Neural crest cell (in vitro differentiated cells): ENCODE measurements at regions not wholly inside any gene's neighbourhood (a gene's known extent, or its start where the extent isn't known, plus 50 kb on each side); places are given as distances from the start of the nearest gene placed in this dataset.

Source experiments
- DNase-seq: peaks from one replicate; pipeline ENCODE4 v3.0.0; 2021; ENCODE audit warnings: low read depth, mixed read lengths, low spot score
- H3K27ac Mint-ChIP-seq: one replicate; pipeline ENCODE4 v1.8.0; 2021; ENCODE audit warnings: mild to moderate bottlenecking, mixed read lengths; ENCODE audit not compliant: unreplicated experiment
- H3K27me3 Mint-ChIP-seq: 2 replicates; pipeline ENCODE4 v1.8.0; 2021; ENCODE audit warnings: low read depth, mild to moderate bottlenecking, mixed read lengths
- H3K36me3 Mint-ChIP-seq: 2 replicates; pipeline ENCODE4 v1.8.0; 2021; ENCODE audit warnings: low read depth, mild to moderate bottlenecking, mixed read lengths
- H3K4me1 Mint-ChIP-seq: 2 replicates; pipeline ENCODE4 v1.8.0; 2021; ENCODE audit warnings: mixed read lengths
- H3K4me3 Mint-ChIP-seq: one replicate; pipeline ENCODE4 v1.8.0; 2021; ENCODE audit warnings: mild to moderate bottlenecking, mixed read lengths
- H3K9me3 Mint-ChIP-seq: 2 replicates; pipeline ENCODE4 v1.8.0; 2021; ENCODE audit warnings: mixed read lengths
- TF ChIP-seq, protein P1 (sequence below): fragments of 200-600 bp; sonication (generic); conservative IDR thresholded peaks from 2 replicates; pipeline ENCODE4 v1.5.0; 2021; ENCODE audit warnings: antibody characterized with exemption, mild to moderate bottlenecking

DNA sequence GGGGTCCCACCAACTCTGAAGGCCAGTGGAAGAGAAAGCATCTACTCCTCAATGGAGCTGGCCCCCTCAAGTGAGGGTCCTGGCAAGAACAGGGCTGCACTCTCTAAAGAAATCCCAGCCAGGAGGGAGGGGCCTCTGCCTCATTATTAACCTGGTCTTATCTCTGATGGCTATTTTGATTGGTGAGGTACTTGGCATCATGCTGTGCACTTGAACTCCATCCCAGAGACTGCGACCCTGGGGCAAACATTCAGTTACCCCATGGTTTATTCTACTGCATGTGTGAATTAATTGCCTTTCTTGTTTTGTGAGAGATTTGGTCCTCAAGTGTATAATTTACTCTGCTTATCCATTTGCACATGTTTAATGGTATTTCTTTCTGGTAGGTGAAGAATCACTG lies 55.0 kb upstream of the ETV3 start:
- H3K4me3 Mint-ChIP-seq, result no peak overlapping the region
- H3K36me3 Mint-ChIP-seq, result no peaks in the 10 kb centered on the region
- H3K9me3 Mint-ChIP-seq, result no peaks in the 10 kb centered on the region
- TF ChIP-seq, protein P1, sequence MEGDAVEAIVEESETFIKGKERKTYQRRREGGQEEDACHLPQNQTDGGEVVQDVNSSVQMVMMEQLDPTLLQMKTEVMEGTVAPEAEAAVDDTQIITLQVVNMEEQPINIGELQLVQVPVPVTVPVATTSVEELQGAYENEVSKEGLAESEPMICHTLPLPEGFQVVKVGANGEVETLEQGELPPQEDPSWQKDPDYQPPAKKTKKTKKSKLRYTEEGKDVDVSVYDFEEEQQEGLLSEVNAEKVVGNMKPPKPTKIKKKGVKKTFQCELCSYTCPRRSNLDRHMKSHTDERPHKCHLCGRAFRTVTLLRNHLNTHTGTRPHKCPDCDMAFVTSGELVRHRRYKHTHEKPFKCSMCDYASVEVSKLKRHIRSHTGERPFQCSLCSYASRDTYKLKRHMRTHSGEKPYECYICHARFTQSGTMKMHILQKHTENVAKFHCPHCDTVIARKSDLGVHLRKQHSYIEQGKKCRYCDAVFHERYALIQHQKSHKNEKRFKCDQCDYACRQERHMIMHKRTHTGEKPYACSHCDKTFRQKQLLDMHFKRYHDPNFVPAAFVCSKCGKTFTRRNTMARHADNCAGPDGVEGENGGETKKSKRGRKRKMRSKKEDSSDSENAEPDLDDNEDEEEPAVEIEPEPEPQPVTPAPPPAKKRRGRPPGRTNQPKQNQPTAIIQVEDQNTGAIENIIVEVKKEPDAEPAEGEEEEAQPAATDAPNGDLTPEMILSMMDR, result no peak
- peaks cover 6% of the 10 kb centered on the region for H3K27me3 Mint-ChIP-seq
- peaks cover 3% of the 10 kb centered on the region for H3K4me1 Mint-ChIP-seq
- DNase-seq, result no peak
- no peak overlapping the region for H3K27ac Mint-ChIP-seq

DNA sequence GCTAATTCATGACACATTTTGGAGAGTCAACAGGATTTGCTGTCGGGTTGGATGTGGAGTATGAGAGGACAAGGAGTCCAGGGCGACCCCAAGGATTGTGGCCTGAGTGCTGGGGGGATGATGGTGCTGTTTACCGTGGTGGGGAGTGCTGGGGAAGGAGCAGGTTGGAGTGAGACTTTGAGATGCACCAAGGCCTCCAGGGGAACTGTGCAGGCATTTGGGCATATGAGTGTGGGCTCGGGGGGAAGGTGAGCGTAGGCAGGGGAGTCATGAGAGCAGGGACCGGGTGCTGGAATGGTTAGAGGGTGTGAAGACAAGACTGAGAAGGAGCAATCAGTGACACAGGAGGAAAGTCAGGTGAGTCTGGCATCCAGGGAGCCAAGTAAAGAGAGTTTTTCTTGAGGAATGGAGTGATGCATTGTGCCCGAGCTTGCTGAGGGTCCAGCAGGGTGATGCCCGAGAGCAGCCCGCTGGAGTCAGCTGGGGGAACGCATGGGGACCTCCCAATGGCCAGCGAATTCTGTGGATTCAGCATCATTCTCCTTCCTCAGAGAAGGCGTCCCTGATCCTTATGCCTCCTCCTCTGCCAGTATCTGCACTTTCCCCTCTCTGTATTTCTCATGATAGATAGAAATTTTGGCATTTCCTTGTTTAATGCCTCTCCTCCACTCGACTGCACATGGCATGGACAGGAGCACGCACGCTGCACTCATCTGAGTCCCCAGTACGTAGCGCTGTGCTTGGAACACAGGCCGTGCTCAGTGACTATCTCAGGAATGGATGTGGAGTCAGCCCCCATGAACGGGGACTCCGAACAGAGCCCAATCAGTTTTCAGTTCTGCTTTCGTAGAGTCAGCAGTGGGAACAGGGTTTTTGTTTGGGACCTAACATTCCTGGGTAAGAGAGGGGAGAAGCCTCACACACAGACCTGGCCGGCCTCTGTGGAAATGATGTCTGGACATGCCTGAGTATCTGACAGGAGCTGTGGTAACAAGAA lies 52.1 kb upstream of the ETV3 start:
- Mint-ChIP-seq H3K36me3 (no peaks in the 10 kb centered on the region), H3K4me3 (no peak overlapping the region), H3K27me3 (peaks cover 6% of the 10 kb centered on the region), H3K4me1 (peaks cover 10% of the 10 kb centered on the region), H3K27ac (peak overlapping the region; percentile 92), H3K9me3 (no peaks in the 10 kb centered on the region)
- DNase-seq, result no peak
- TF ChIP-seq, protein P1, result no peak

DNA sequence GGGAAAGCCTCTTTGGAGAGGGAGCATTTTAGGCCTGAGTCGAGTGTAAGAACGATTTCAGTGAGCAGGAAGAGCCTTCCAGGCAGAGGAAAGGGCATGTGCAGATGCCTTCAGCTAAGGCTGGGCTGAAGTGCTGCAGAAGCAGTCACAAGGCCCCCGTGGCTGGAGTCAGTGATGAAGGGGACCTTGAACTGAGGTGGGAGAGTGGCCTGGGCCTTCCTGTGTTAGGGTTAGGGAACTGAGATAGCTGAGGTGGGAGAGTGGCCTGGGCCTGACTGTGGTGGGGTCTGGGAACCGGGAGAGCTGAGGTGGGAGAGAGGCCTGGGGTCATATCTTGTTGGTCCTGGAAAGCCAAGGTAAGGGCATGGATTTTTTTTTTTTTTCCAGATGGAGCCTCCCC lies 50.9 kb upstream of the ETV3 start:
- no peak overlapping the region for H3K27ac Mint-ChIP-seq
- H3K4me3 Mint-ChIP-seq, result no peak overlapping the region
- peaks cover 6% of the 10 kb centered on the region for H3K27me3 Mint-ChIP-seq
- TF ChIP-seq, protein P1, result no peak
- DNase-seq, result no peak
- peaks cover 10% of the 10 kb centered on the region for H3K4me1 Mint-ChIP-seq
- H3K36me3 Mint-ChIP-seq, result no peaks in the 10 kb centered on the region
- no peaks in the 10 kb centered on the region for H3K9me3 Mint-ChIP-seq
